ENCODE measurements at regions not wholly inside any gene's neighbourhood (a gene's known extent, or its start where the extent isn't known, plus 50 kb on each side); places are given as distances from the start of the nearest gene placed in this dataset.

GRCh38 chr3:10706740-10707399, 109.2 kb upstream of the SLC6A11 start:
- TF ChIP-seq USF1 (IDR thresholded peaks at IDR 0.05) (no peak), CEBPB (IDR thresholded peaks at IDR 0.05) (no peak), YY1 (IDR thresholded peaks at IDR 0.05; ENCODE audit: low read depth) (no peak), EP300 (IDR thresholded peaks at IDR 0.05; ENCODE audit: borderline replicate concordance) (no peak), EGR1 (IDR thresholded peaks at IDR 0.05) (no peak), TEAD4 (IDR thresholded peaks at IDR 0.05) (no peak), RAD21 (IDR thresholded peaks at IDR 0.05; ENCODE audit: low read depth) (no peak), TCF12 (IDR thresholded peaks at IDR 0.05; ENCODE audit: low read depth) (no peak), MAX (IDR thresholded peaks at IDR 0.05) (no peak), NFIC (IDR thresholded peaks at IDR 0.05) (no peak), ZBTB7A (IDR thresholded peaks at IDR 0.05; ENCODE audit: low read depth) (no peak), REST (IDR thresholded peaks at IDR 0.05; ENCODE audit: low read depth) (no peak), FOXM1 (IDR thresholded peaks at IDR 0.05; ENCODE audit: borderline replicate concordance, low read depth) (no peak), TAF1 (IDR thresholded peaks at IDR 0.05; ENCODE audit: low read depth) (no peak), CREB1 (IDR thresholded peaks at IDR 0.05; ENCODE audit: low read depth) (no peak)

- TF ChIP-seq CREB1 (IDR thresholded peaks at IDR 0.05; ENCODE audit: low read depth) (no peak), TEAD4 (IDR thresholded peaks at IDR 0.05) (no peak), USF1 (IDR thresholded peaks at IDR 0.05) (no peak), YY1 (IDR thresholded peaks at IDR 0.05; ENCODE audit: low read depth) (no peak), FOXM1 (IDR thresholded peaks at IDR 0.05; ENCODE audit: borderline replicate concordance, low read depth) (no peak), CEBPB (IDR thresholded peaks at IDR 0.05) (no peak), TAF1 (IDR thresholded peaks at IDR 0.05; ENCODE audit: low read depth) (no peak), TCF12 (IDR thresholded peaks at IDR 0.05; ENCODE audit: low read depth) (no peak), RAD21 (IDR thresholded peaks at IDR 0.05; ENCODE audit: low read depth) (no peak), EGR1 (IDR thresholded peaks at IDR 0.05) (no peak), REST (IDR thresholded peaks at IDR 0.05; ENCODE audit: low read depth) (no peak)
Measured at GRCh38 chr3:10707400-10708215, 108.4 kb upstream of the SLC6A11 start.

- TF ChIP-seq TAF1 (IDR thresholded peaks at IDR 0.05; ENCODE audit: low read depth) (no peak), EGR1 (IDR thresholded peaks at IDR 0.05) (no peak), EP300 (IDR thresholded peaks at IDR 0.05; ENCODE audit: borderline replicate concordance) (no peak), TCF12 (IDR thresholded peaks at IDR 0.05; ENCODE audit: low read depth) (no peak)
Measured at GRCh38 chr3:10708216-10708893, 107.7 kb upstream of the SLC6A11 start.

GRCh38 chr3:10709110-10709781, 106.8 kb upstream of the SLC6A11 start:
- TF ChIP-seq TEAD4 (IDR thresholded peaks at IDR 0.05): no peak
- no peak for TF ChIP-seq NFIC (IDR thresholded peaks at IDR 0.05)
- no peak for TF ChIP-seq ZBTB7A (IDR thresholded peaks at IDR 0.05; ENCODE audit: low read depth)
- no peak for TF ChIP-seq EGR1 (IDR thresholded peaks at IDR 0.05)
- TF ChIP-seq TCF12 (IDR thresholded peaks at IDR 0.05; ENCODE audit: low read depth): no peak
- TF ChIP-seq EP300 (IDR thresholded peaks at IDR 0.05; ENCODE audit: borderline replicate concordance): no peak
- no peak for TF ChIP-seq FOXM1 (IDR thresholded peaks at IDR 0.05; ENCODE audit: borderline replicate concordance, low read depth)

- TF ChIP-seq EP300 (IDR thresholded peaks at IDR 0.05; ENCODE audit: borderline replicate concordance) (no peak), TCF12 (IDR thresholded peaks at IDR 0.05; ENCODE audit: low read depth) (no peak), REST (IDR thresholded peaks at IDR 0.05; ENCODE audit: low read depth) (no peak), CEBPB (IDR thresholded peaks at IDR 0.05) (no peak), FOXM1 (IDR thresholded peaks at IDR 0.05; ENCODE audit: borderline replicate concordance, low read depth) (no peak), USF1 (IDR thresholded peaks at IDR 0.05) (no peak), EGR1 (IDR thresholded peaks at IDR 0.05) (no peak), TEAD4 (IDR thresholded peaks at IDR 0.05) (no peak), YY1 (IDR thresholded peaks at IDR 0.05; ENCODE audit: low read depth) (no peak), ZBTB7A (IDR thresholded peaks at IDR 0.05; ENCODE audit: low read depth) (no peak), NFIC (IDR thresholded peaks at IDR 0.05) (no peak), CREB1 (IDR thresholded peaks at IDR 0.05; ENCODE audit: low read depth) (no peak), RAD21 (IDR thresholded peaks at IDR 0.05; ENCODE audit: low read depth) (no peak), MAX (IDR thresholded peaks at IDR 0.05) (no peak), TAF1 (IDR thresholded peaks at IDR 0.05; ENCODE audit: low read depth) (no peak)
Measured at GRCh38 chr3:10712121-10712520, 103.9 kb upstream of the SLC6A11 start.
